Spleen (tissue), 11 donors: ENCODE measurements at regions not wholly inside any gene's neighbourhood (a gene's known extent, or its start where the extent isn't known, plus 50 kb on each side); places are given as distances from the start of the nearest gene placed in this dataset.
"Not testable (repeated sequence)": the region's sequence is repeated elsewhere in the genome, so short reads cannot be mapped to it uniquely, and the experiment has no call there.

ENCODE experiments used
- DNase-seq: peaks from one replicate; pipeline ENCODE4 v3.0.0-alpha.2; 2020
- H3K27ac ChIP-seq, 8 donors: fragments of 200-600 bp; sonication (generic) in 7 of 8; 1 replicate in 4 of 8; 2 replicates in 4 of 8; pipeline versions ENCODE4 v1.5.0 to v1.8.0; 2016 to 2021; ENCODE audit warnings: inconsistent platforms in 4 of 8, mild to moderate bottlenecking in 4 of 8, moderate library complexity in 1 of 8
- H3K27me3 ChIP-seq, 7 donors: fragments of 200-600 bp; sonication (generic) in 6 of 7; replicated peaks in 1 of 7; 1 replicate in 4 of 7; 2 replicates in 3 of 7; pipeline versions ENCODE4 v1.5.0 to v1.8.0; 2016 to 2021; ENCODE audit warnings: inconsistent platforms in 3 of 7, mild to moderate bottlenecking in 1 of 7
- H3K36me3 ChIP-seq, 6 donors: fragments of 200-600 bp; sonication (generic) in 5 of 6; 1 replicate in 4 of 6; 2 replicates in 2 of 6; pipeline versions ENCODE4 v1.5.0 to v1.8.0; 2016 to 2021; ENCODE audit warnings: inconsistent platforms in 2 of 6
- H3K4me1 ChIP-seq, 6 donors: fragments of 200-600 bp; sonication (generic) in 5 of 6; 1 replicate in 3 of 6; 2 replicates in 3 of 6; pipeline versions ENCODE4 v1.5.0 to v1.8.0; 2016 to 2021; ENCODE audit warnings: inconsistent platforms in 3 of 6
- H3K4me3 ChIP-seq, 8 donors: fragments of 200-600 bp; sonication (generic) in 7 of 8; 1 replicate in 4 of 8; 2 replicates in 4 of 8; pipeline versions ENCODE4 v1.5.0 to v1.8.0; 2016 to 2021; ENCODE audit warnings: inconsistent platforms in 4 of 8, mild to moderate bottlenecking in 4 of 8, moderate library complexity in 2 of 8
- H3K9me3 ChIP-seq, 8 donors: fragments of 200-600 bp; sonication (generic) in 7 of 8; 1 replicate in 4 of 8; 2 replicates in 4 of 8; pipeline versions ENCODE4 v1.5.0 to v1.8.0; 2016 to 2021; ENCODE audit warnings: inconsistent platforms in 4 of 8
- CTCF ChIP-seq, 11 experiments: fragments of 200-600 bp in 7 of 11; fragments of 450-650 bp in 4 of 11; sonication (generic) in 4 of 11; IDR thresholded peaks in 8 of 11; conservative IDR thresholded peaks in 3 of 11; 1 replicate in 7 of 11; 2 replicates in 4 of 11; pipeline versions ENCODE4 v1.4.0 to v1.8.0; 2016 to 2021; ENCODE audit warnings: antibody characterized with exemption in 11 of 11, inconsistent platforms in 4 of 11, mild to moderate bottlenecking in 1 of 11
- POLR2A ChIP-seq, 3 donors: fragments of 450-650 bp; IDR thresholded peaks; one replicate each; pipeline ENCODE4 v1.5.1; 2017; ENCODE audit warnings: antibody characterized with exemption in 3 of 3, mild to moderate bottlenecking in 1 of 3
- POLR2AphosphoS5 ChIP-seq, 3 donors: sonication (generic); formaldehyde crosslinking; IDR thresholded peaks; one replicate each; pipeline ENCODE4 v1.5.1; 2017; ENCODE audit warnings: antibody characterized with exemption in 3 of 3
- WGBS, 5 donors: extraction: QIAGEN DNeasy Blood & Tissue Kit in 3 of 5; methylation state at CpG; one replicate each; pipeline versions ENCODE4 v1.1.5 to v1.1.7; 2013 to 2018; 5-methylcytosine and 5-hydroxymethylcytosine counted together
- intact Hi-C: fragments of 100-400 bp; cut with DNase I; formaldehyde crosslinking; loops from one replicate; pipeline ENCODE4 v1.15.0; 2023; ENCODE audit warnings: low total_unique reads
- donor health status: healthy with polysubstance abuse.
- donor health status: DM: no; HTN: no; CAD: no; lungs with moderate emphysema.
- donor health status: DM: no; HTN: no; CAD: no.
- donor health status: Bipolar disorder and iron deficiency.
- donor health status: healthy.
- donor health status: DM: no; HTN: no; CAD: no.
- donor health status: DM: yes; HTN: yes; CAD: no.

- WGBS, 5 donors: 88 to 94% (median 93%) methylated on average over 9 of the region's 9 CpGs
- no peaks in the 10 kb centered on the region for H3K4me1 ChIP-seq
- no peaks in the 10 kb centered on the region for H3K36me3 ChIP-seq
- H3K9me3 ChIP-seq: peaks cover 0 to 17% (median 4%) of the 10 kb centered on the region in 8 donors
- no peak overlapping the region for H3K4me3 ChIP-seq
- intact Hi-C loops: loop anchor here (10.0 kb wide), 1 partner anchor 318 kb away; no protein-coding TSS in a partner anchor
- DNase-seq: no peak
- no peaks in the 10 kb centered on the region for H3K27me3 ChIP-seq
- H3K27ac ChIP-seq: no peak overlapping the region
- TF ChIP-seq CTCF (IDR thresholded peaks at IDR 0.05 in 8 of 11, conservative IDR thresholded peaks at IDR 0.05 in 3 of 11): no peak
- no peak for TF ChIP-seq POLR2A (IDR thresholded peaks at IDR 0.05)
- no peak for TF ChIP-seq POLR2AphosphoS5 (IDR thresholded peaks at IDR 0.05)
Measured at GRCh38 chr17:63086483-63087185, 120.6 kb downstream of the TANC2 start.

- H3K27me3 ChIP-seq, DNase-seq, H3K36me3 ChIP-seq, intact Hi-C loops, H3K4me1 ChIP-seq, H3K4me3 ChIP-seq, H3K27ac ChIP-seq: not testable (repeated sequence)
- WGBS, 5 donors: 82 to 97% (median 91%) methylated on average over 7 of the region's 7 CpGs
- H3K9me3 ChIP-seq: peaks cover 0 to 17% (median 4%) of the 10 kb centered on the region in 8 donors
Measured at GRCh38 chr17:63090358-63091114, 124.5 kb downstream of the TANC2 start.

- H3K4me1 ChIP-seq, H3K36me3 ChIP-seq, H3K27me3 ChIP-seq, DNase-seq, H3K4me3 ChIP-seq, intact Hi-C loops, H3K27ac ChIP-seq: not testable (repeated sequence)
- H3K9me3 ChIP-seq: peaks cover 0 to 12% (median 4%) of the 10 kb centered on the region in 8 donors
Measured at GRCh38 chr17:63091909-63092308, 125.9 kb downstream of the TANC2 start.

GRCh38 chr17:63094631-63095030, 128.6 kb downstream of the TANC2 start:
- no peaks in the 10 kb centered on the region for H3K27me3 ChIP-seq
- H3K27ac ChIP-seq: no peak overlapping the region
- H3K4me1 ChIP-seq: peaks cover 0 to 4% (median 0%) of the 10 kb centered on the region in 6 donors
- TF ChIP-seq POLR2A (IDR thresholded peaks at IDR 0.05): no peak
- intact Hi-C loops: no loop called here
- WGBS, 5 donors: 85 to 92% (median 86%) methylated on average over 3 of the region's 3 CpGs
- H3K9me3 ChIP-seq: peaks cover 0 to 10% (median 4%) of the 10 kb centered on the region in 8 donors
- H3K36me3 ChIP-seq: no peaks in the 10 kb centered on the region
- H3K4me3 ChIP-seq: no peak overlapping the region
- no peak for DNase-seq

GRCh38 chr17:63095459-63095858, 129.4 kb downstream of the TANC2 start:
- H3K36me3 ChIP-seq: no peaks in the 10 kb centered on the region
- WGBS, 5 donors: 93 to 98% (median 98%) methylated on average over 1 of the region's 1 CpG
- no peak for DNase-seq
- H3K27ac ChIP-seq: no peak overlapping the region
- no peak for TF ChIP-seq CTCF (IDR thresholded peaks at IDR 0.05 in 8 of 11, conservative IDR thresholded peaks at IDR 0.05 in 3 of 11)
- no peak for TF ChIP-seq POLR2A (IDR thresholded peaks at IDR 0.05)
- no peak for TF ChIP-seq POLR2AphosphoS5 (IDR thresholded peaks at IDR 0.05)
- intact Hi-C loops: no loop called here
- no peaks in the 10 kb centered on the region for H3K27me3 ChIP-seq
- peaks cover 0 to 4% (median 0%) of the 10 kb centered on the region in 6 donors for H3K4me1 ChIP-seq
- H3K9me3 ChIP-seq: peaks cover 0 to 7% (median 2%) of the 10 kb centered on the region in 8 donors
- no peak overlapping the region for H3K4me3 ChIP-seq
